Astrocyte of the cerebellum (primary cell): ENCODE measurements at regions not wholly inside any gene's neighbourhood (a gene's known extent, or its start where the extent isn't known, plus 50 kb on each side); places are given as distances from the start of the nearest gene placed in this dataset.
"Not testable (repeated sequence)": the region's sequence is repeated elsewhere in the genome, so short reads cannot be mapped to it uniquely, and the experiment has no call there.

ENCODE experiments used
- DNase-seq: peaks from one replicate; pipeline ENCODE4 v3.0.0-alpha.2; 2011; ENCODE audit warnings: low read depth
- H3K4me3 ChIP-seq: 2 replicates; pipeline ENCODE4 v1.5.1; 2011; ENCODE audit warnings: mild to moderate bottlenecking, low read depth, low read length, moderate library complexity
- CTCF ChIP-seq: IDR thresholded peaks from 2 replicates; pipeline ENCODE4 v1.5.1; 2012; ENCODE audit warnings: low read length, low read depth, moderate library complexity, mild to moderate bottlenecking; ENCODE audit errors: missing control alignments
- in situ Hi-C: cut with HindIII; loops from 2 replicates; pipeline ENCODE4 v1.10.0; 2017; ENCODE audit warnings: low sequenced_read_pairs

GRCh38 chr2:360124-360523 lies 72.2 kb upstream of the ALKAL2 start:
- in situ Hi-C loops: no loop called here
- TF ChIP-seq CTCF: no peak
- H3K4me3 ChIP-seq: no peak overlapping the region
- DNase-seq: no peak

- in situ Hi-C loops: no loop called here
- H3K4me3 ChIP-seq: no peak overlapping the region
- no peak for TF ChIP-seq CTCF
These were observed 71.2 kb upstream of the ALKAL2 start for GRCh38 chr2:359047-359446.

GRCh38 chr2:357811-358210 lies 69.9 kb upstream of the ALKAL2 start:
- H3K4me3 ChIP-seq: no peak overlapping the region
- no peak for DNase-seq
- in situ Hi-C loops: no loop called here
- TF ChIP-seq CTCF: no peak

More at GRCh38 chr2:359047-359446, 71.2 kb upstream of the ALKAL2 start:
- DNase-seq: no peak

- H3K4me3 ChIP-seq, DNase-seq, in situ Hi-C loops: not testable (repeated sequence)
These were observed 68.4 kb upstream of the ALKAL2 start for GRCh38 chr2:356304-356703.

GRCh38 chr2:355773-356172 lies 67.9 kb upstream of the ALKAL2 start:
- DNase-seq: no peak
- in situ Hi-C loops: no loop called here
- H3K4me3 ChIP-seq: no peak overlapping the region
- TF ChIP-seq CTCF: no peak

- peak; percentile 20 for DNase-seq
- H3K4me3 ChIP-seq: no peak overlapping the region
- in situ Hi-C loops: no loop called here
- TF ChIP-seq CTCF: no peak
These were observed 64.8 kb upstream of the ALKAL2 start for GRCh38 chr2:352696-353095.

GRCh38 chr2:349390-349789 lies 61.5 kb upstream of the ALKAL2 start:
- no peak for DNase-seq
- in situ Hi-C loops: no loop called here
- no peak for TF ChIP-seq CTCF
- no peak overlapping the region for H3K4me3 ChIP-seq
